Hepatocyte (in vitro differentiated cells): ENCODE measurements at regions not wholly inside any gene's neighbourhood (a gene's known extent, or its start where the extent isn't known, plus 50 kb on each side); places are given as distances from the start of the nearest gene placed in this dataset.

Experiments
- DNase-seq: peaks from one replicate; pipeline ENCODE4 v3.0.0-alpha.2; 2016; ENCODE audit warnings: low spot score
- H2AFZ ChIP-seq: fragments of 200-600 bp; sonication (generic); 2 replicates; pipeline ENCODE4 v1.6.0; 2016; ENCODE audit warnings: antibody characterized with exemption, mild to moderate bottlenecking
- H3K27ac ChIP-seq: fragments of 200-600 bp; sonication (generic); 2 replicates; pipeline ENCODE4 v1.5.1; 2016; ENCODE audit warnings: mild to moderate bottlenecking
- H3K27me3 ChIP-seq: fragments of 200-600 bp; sonication (generic); 2 replicates; pipeline ENCODE4 v1.6.1; 2016
- H3K36me3 ChIP-seq: fragments of 200-600 bp; sonication (generic); replicated peaks from 2 replicates; pipeline ENCODE4 v1.5.1; 2016; ENCODE audit warnings: low read depth; ENCODE audit not compliant: insufficient read depth
- H3K4me1 ChIP-seq: fragments of 200-600 bp; sonication (generic); 2 replicates; pipeline ENCODE4 v1.5.1; 2016; ENCODE audit warnings: mild to moderate bottlenecking, moderate library complexity; ENCODE audit not compliant: insufficient read depth
- H3K4me2 ChIP-seq: fragments of 200-600 bp; sonication (generic); 2 replicates; pipeline ENCODE4 v1.6.0; 2016
- H3K4me3 ChIP-seq: fragments of 200-600 bp; sonication (generic); 2 replicates; pipeline ENCODE4 v1.5.1; 2016; ENCODE audit warnings: mild to moderate bottlenecking
- H3K79me2 ChIP-seq: fragments of 200-600 bp; sonication (generic); 2 replicates; pipeline ENCODE4 v1.6.0; 2017; ENCODE audit warnings: mild to moderate bottlenecking
- H3K9me2 ChIP-seq: fragments of 200-600 bp; sonication (generic); replicated peaks from 2 replicates; pipeline ENCODE4 v1.6.0; 2017; ENCODE audit warnings: mild to moderate bottlenecking; ENCODE audit not compliant: insufficient read depth
- H3K9me3 ChIP-seq: fragments of 200-600 bp; sonication (generic); 2 replicates; pipeline ENCODE4 v1.5.1; 2016; ENCODE audit warnings: low read depth, mild to moderate bottlenecking
- H4K20me1 ChIP-seq: fragments of 200-600 bp; sonication (generic); 2 replicates; pipeline ENCODE4 v1.6.0; 2016; ENCODE audit warnings: mild to moderate bottlenecking; ENCODE audit not compliant: insufficient read depth, poor library complexity, severe bottlenecking
- CTCF ChIP-seq: fragments of 200-600 bp; sonication (generic); IDR thresholded peaks from 2 replicates; pipeline ENCODE4 v1.5.1; 2016; ENCODE audit warnings: antibody characterized with exemption, mild to moderate bottlenecking; ENCODE audit not compliant: poor library complexity
- EZH2 ChIP-seq: fragments of 200-600 bp; sonication (generic); IDR thresholded peaks from 2 replicates; pipeline ENCODE4 v1.6.1; 2016; ENCODE audit warnings: antibody characterized with exemption, mild to moderate bottlenecking, borderline replicate concordance
- EZH2phosphoT487 ChIP-seq: fragments of 200-600 bp; sonication (generic); IDR thresholded peaks from one replicate; pipeline ENCODE4 v1.6.1; 2018; ENCODE audit warnings: antibody characterized with exemption, mild to moderate bottlenecking, low read depth, moderate library complexity; ENCODE audit not compliant: unreplicated experiment, severe bottlenecking
- WGBS: methylation state at CpG from one replicate; pipeline ENCODE4 v1.1.6; 2016; ENCODE audit warnings: low lambda C conversion rate; ENCODE audit errors: missing lambda C conversion rate; 5-methylcytosine and 5-hydroxymethylcytosine counted together

- WGBS = 54% methylated on average over 3 of the region's 3 CpGs
- TF ChIP-seq CTCF = no peak
- TF ChIP-seq EZH2 = no peak
- TF ChIP-seq EZH2phosphoT487 = no peak
- H3K27me3 ChIP-seq = peaks cover 20% of the 10 kb centered on the region
Observed at GRCh38 chr1:181308098-181308497, 175.2 kb upstream of the CACNA1E start.

GRCh38 chr1:181310560-181310959 lies 172.8 kb upstream of the CACNA1E start:
- Histone ChIP-seq H3K4me1 (no peaks in the 10 kb centered on the region), H3K36me3 (no peaks in the 10 kb centered on the region), H3K4me2 (no peak overlapping the region), H3K27ac (no peak overlapping the region), H2AFZ (no peak overlapping the region), H4K20me1 (no peaks in the 10 kb centered on the region), H3K9me2 (no peaks in the 10 kb centered on the region), H3K79me2 (no peaks in the 10 kb centered on the region), H3K9me3 (no peaks in the 10 kb centered on the region), H3K4me3 (no peak overlapping the region), H3K27me3 (peaks cover 45% of the 10 kb centered on the region)
- TF ChIP-seq EZH2 (no peak), EZH2phosphoT487 (no peak), CTCF (no peak)
- 43% methylated on average over 2 of the region's 2 CpGs for WGBS
- no peak for DNase-seq

More at GRCh38 chr1:181308098-181308497, 175.2 kb upstream of the CACNA1E start:
- H3K36me3 ChIP-seq = no peaks in the 10 kb centered on the region
- H4K20me1 ChIP-seq = no peaks in the 10 kb centered on the region
- H3K4me2 ChIP-seq = no peak overlapping the region
- no peak overlapping the region for H3K4me3 ChIP-seq
- no peak overlapping the region for H2AFZ ChIP-seq
- no peak overlapping the region for H3K27ac ChIP-seq
- H3K9me2 ChIP-seq = no peaks in the 10 kb centered on the region
- H3K9me3 ChIP-seq = no peaks in the 10 kb centered on the region
- no peaks in the 10 kb centered on the region for H3K79me2 ChIP-seq
- no peaks in the 10 kb centered on the region for H3K4me1 ChIP-seq
- DNase-seq = no peak

- no peaks in the 10 kb centered on the region for H3K9me3 ChIP-seq
- H3K27me3 ChIP-seq = peaks cover 64% of the 10 kb centered on the region
- no peak overlapping the region for H3K4me3 ChIP-seq
- no peaks in the 10 kb centered on the region for H4K20me1 ChIP-seq
- H3K9me2 ChIP-seq = no peaks in the 10 kb centered on the region
- no peaks in the 10 kb centered on the region for H3K36me3 ChIP-seq
- H2AFZ ChIP-seq = no peak overlapping the region
- H3K4me1 ChIP-seq = peaks cover 4% of the 10 kb centered on the region
- H3K4me2 ChIP-seq = no peak overlapping the region
- no peak for TF ChIP-seq CTCF
- TF ChIP-seq EZH2phosphoT487 = no peak
- no peak for TF ChIP-seq EZH2
- H3K79me2 ChIP-seq = no peaks in the 10 kb centered on the region
- H3K27ac ChIP-seq = no peak overlapping the region
- DNase-seq = no peak
- WGBS = 55% methylated on average over 4 of the region's 4 CpGs
Observed at GRCh38 chr1:181312946-181313345, 170.4 kb upstream of the CACNA1E start.

GRCh38 chr1:181313466-181313865 lies 169.9 kb upstream of the CACNA1E start:
- no peaks in the 10 kb centered on the region for H3K36me3 ChIP-seq
- 89% methylated on average over 2 of the region's 2 CpGs for WGBS

More at GRCh38 chr1:181313466-181313865, 169.9 kb upstream of the CACNA1E start:
- no peaks in the 10 kb centered on the region for H4K20me1 ChIP-seq
- H2AFZ ChIP-seq = no peak overlapping the region
- no peaks in the 10 kb centered on the region for H3K9me2 ChIP-seq
- no peak overlapping the region for H3K27ac ChIP-seq
- peaks cover 69% of the 10 kb centered on the region for H3K27me3 ChIP-seq
- no peaks in the 10 kb centered on the region for H3K79me2 ChIP-seq
- no peak overlapping the region for H3K4me2 ChIP-seq
- H3K9me3 ChIP-seq = no peaks in the 10 kb centered on the region
- no peak overlapping the region for H3K4me3 ChIP-seq
- H3K4me1 ChIP-seq = peaks cover 8% of the 10 kb centered on the region
- TF ChIP-seq EZH2phosphoT487 (no peak), EZH2 (no peak)
- no peak for DNase-seq
